ENCODE measurements at regions not wholly inside any gene's neighbourhood (a gene's known extent, or its start where the extent isn't known, plus 50 kb on each side); places are given as distances from the start of the nearest gene placed in this dataset.
A peak's percentile ranks its signal among the peaks of the same experiment; 100 is the strongest.

DNA sequence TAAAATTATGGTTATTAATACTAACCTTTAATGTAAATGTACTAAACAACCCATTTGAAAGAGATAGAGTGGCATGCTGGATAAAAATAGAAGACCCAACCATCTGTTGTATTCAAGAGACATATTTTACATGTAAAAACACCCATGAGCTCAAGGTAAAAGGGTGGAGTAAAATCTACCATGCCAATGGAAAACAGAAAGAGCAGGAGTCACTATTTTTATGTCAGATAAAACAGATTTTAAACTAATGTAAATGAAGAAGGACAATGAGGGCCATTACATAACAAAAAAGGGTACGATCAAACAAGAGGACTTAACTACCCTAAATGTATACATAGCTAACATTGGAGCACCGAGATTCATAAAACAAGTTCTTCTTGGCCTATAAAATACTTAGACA, 66.3 kb downstream of the ITM2A start:
- no peak for DNase-seq

DNA sequence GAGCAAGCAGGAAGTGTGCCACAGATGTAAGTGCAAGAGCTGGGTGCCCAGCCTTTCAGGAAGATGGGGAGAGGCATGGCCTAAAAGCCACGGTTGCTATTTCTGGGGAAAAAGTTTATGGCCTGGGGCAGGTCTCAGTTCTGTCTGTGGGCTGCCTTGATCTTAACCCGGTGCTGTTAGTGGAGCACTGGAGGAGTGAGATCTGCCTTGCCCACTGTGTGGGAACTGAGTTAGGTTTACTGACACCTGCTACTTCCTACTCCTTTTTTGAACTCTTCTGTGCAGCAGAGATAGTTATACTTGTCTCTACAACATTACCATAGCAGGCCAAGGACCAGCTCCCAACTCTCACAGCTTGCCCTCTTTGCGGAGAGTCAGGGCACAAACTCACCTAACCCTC, 76.5 kb downstream of the ITM2A start:
- no peak for DNase-seq

GRCh38 chrX:79288733-79289132, 78.4 kb downstream of the ITM2A start:
- no peak for DNase-seq

GRCh38 chrX:79287724-79288123, 79.4 kb downstream of the ITM2A start:
- no peak for DNase-seq

GRCh38 chrX:79281775-79282174, 85.4 kb downstream of the ITM2A start:
- no peak for DNase-seq

DNA sequence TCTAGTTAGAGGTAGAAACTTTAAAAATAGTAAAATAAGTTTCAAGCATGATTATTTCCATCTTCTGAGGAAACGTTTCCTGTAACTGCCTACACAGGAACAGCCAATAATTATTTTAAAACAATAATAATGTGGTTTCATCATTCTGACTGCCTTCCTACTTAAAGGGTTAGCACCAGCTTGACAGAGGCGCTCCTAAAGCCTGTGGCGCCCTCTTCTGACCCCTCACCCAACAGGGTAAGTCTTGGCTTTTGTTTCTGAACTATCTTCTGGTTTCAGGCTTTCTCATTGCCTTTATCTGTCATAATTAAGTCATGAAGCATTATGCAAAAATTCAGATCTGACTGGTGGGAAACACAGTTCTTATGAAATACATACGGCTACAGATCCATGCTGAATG, 96.7 kb downstream of the ITM2A start:
- peak; percentile 51 for DNase-seq

- DNase-seq, result no peak
Measured at GRCh38 chrX:79268788-79269187, 98.3 kb downstream of the ITM2A start.

- DNase-seq, result no peak
Measured at GRCh38 chrX:79266702-79267101, 100.4 kb downstream of the ITM2A start.

GRCh38 chrX:79263550-79263949, 103.6 kb downstream of the ITM2A start:
- DNase-seq, result no peak

GRCh38 chrX:79259073-79259689, 108.0 kb downstream of the ITM2A start:
- no peak for DNase-seq

DNA sequence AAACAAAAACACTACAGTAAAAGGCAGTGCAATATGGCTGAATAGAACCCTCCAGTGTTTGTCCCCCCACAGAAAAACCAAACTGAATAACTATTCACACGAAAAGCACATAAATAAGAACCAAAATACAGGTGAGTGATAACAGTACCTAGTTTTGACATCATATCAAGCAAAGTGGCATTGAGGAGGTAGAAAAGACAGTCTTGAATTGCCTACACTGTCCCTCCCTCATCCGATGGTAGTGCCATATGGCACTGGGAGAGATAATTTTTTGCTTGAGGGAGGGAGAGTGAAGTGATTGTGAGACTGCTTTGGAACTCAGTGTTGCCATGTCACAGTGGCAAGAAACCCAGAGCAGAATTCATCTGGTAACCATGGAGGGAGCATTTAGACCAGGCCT, 99.2 kb downstream of the GPR174 start:
- DNase-seq, result no peak

- no peak for DNase-seq
Measured at GRCh38 chrX:79235899-79236298, 91.4 kb downstream of the GPR174 start.

- no peak for DNase-seq
Measured at GRCh38 chrX:79231662-79232061, 87.2 kb downstream of the GPR174 start.
